ENCODE measurements at regions not wholly inside any gene's neighbourhood (a gene's known extent, or its start where the extent isn't known, plus 50 kb on each side); places are given as distances from the start of the nearest gene placed in this dataset.
A peak's percentile ranks its signal among the peaks of the same experiment; 100 is the strongest.
"Not testable (repeated sequence)": the region's sequence is repeated elsewhere in the genome, so short reads cannot be mapped to it uniquely, and the experiment has no call there.

DNA sequence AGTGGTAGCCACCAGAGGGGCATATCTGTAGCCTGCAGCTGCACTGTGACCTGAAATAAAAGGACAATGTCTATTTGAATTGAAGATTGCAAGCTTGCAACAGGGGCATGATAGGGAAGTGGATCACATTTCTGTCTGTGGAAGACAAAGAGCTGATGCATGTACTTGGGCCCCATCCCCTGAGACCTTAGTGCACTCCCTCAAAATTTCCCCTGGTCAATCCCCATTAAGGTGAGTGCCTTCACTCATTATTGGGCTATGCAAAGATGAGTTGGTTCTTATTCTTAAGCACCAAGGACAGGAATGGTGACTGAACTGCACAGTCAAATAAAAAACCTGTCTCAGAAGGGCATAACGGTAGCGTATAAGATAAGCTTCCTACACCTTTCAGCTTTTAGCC lies 273.1 kb upstream of the ARSJ start:
- no peak for DNase-seq

GRCh38 chr4:114257501-114257900 lies 278.1 kb upstream of the ARSJ start:
- no peak for DNase-seq

DNA sequence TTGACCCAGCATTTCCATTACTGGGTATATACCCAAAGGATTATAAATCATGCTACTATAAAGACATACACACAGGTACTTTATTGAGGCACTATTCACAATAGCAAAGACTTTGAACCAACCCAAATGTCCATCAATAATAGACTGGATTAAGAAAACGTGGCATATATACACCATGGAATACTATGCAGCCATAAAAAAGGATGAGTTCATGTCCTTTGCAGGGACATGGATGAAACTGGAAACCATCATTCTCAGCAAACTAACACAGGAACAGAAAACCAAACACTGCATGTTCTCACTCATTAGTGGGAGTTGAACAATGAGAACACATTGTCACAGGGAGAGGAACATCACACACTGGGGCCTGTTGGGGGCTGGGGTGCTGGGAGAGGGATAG lies 283.0 kb upstream of the ARSJ start:
- not testable (repeated sequence) for DNase-seq

DNA sequence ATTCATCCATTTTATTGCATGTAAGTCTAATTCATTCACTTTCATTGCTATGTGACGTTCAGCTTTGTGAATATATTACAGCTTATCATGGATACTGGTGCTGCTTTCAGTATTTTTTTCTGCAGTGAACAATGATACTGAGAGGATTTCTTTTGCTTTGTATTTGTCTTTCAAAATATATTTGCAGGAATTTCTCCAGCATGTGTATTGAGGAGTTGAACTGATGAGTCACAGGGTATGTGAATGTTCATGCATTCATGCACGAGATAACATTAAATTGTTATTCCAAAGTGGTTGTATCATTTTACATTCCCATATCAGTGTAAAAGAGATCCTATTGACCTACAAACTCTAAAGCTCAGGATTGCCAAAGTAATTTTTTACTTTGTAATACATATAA lies 283.8 kb upstream of the ARSJ start:
- DNase-seq = no peak

GRCh38 chr4:114264452-114264851 lies 285.0 kb upstream of the ARSJ start:
- no peak for DNase-seq

DNA sequence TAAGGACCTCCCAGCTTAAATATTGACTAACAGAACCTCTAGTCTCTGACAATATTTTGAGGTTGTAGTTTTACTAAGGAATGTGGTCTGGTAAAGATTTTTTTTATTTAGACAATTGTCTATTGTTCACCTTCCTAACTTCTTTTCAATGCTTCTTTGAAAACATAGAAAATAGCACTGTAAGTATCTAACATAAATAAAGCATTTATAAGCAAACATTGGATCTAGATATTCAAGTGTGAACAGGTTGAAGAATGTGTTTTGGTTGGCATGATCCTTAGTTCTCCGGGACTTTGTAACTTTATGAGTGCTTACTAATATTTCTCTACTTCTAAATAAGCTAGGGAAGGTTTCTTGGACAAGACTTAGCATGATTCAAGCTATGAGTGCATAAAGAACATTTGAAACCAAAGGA lies 285.4 kb upstream of the ARSJ start:
- no peak for DNase-seq

DNA sequence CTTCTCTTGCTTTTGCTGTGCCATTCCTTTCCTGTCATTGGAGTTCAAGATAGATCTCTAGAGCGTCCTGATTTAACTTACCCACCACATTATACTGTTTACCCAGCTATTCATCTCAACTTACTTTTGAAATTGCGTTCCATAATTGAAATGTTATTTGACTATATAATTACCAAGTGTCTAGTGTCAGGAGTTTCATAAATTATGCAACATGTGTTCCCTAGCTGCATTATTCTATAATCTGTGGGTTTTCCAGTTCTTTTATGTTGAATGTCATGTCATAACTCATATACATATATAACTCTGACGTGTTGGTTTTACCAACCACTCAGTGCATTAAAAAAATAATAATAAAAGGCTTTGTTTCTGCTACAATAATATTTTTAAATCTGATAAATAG lies 285.9 kb upstream of the ARSJ start:
- DNase-seq = no peak

DNA sequence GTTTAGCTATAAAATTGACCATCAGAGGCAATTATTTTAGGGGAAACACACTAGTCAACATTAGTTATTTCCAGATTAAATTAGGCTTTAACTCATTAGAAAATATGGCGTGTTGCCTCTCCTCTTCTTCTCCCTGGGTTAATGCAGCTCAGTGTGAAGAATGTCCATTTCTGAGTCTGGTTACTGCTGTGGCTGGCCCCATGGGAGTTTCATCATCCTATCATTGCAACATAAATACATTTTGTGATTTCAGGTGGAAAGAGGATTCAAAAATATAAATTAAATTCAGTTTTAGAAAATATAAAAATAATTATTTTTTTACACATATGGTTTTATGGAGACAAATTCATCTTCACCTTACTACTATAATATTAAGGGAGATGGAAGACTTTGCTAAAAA lies 288.5 kb upstream of the ARSJ start:
- no peak for DNase-seq

GRCh38 chr4:114271031-114271430 lies 291.6 kb upstream of the ARSJ start:
- DNase-seq = no peak

DNA sequence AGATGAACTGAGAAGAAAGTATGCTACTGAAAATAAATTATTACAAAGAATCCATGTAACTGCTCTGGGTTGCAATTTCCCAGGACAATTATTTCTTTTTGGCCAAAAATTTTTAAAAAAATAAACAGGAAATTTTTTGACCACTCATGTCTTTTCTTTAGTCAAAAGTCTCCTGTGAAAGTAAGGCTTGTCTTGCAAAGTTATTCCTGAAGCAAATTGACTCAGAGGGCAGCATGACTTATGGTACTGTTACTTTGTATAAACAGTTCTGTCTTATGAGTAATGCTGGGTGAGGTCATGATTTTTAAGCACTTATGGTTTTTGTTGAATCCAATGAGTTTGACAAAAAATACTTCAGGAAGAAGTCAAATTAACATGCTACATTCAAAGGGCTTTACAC lies 292.8 kb upstream of the ARSJ start:
- peak in 1 of 2 donors; percentile 8 for DNase-seq

DNA sequence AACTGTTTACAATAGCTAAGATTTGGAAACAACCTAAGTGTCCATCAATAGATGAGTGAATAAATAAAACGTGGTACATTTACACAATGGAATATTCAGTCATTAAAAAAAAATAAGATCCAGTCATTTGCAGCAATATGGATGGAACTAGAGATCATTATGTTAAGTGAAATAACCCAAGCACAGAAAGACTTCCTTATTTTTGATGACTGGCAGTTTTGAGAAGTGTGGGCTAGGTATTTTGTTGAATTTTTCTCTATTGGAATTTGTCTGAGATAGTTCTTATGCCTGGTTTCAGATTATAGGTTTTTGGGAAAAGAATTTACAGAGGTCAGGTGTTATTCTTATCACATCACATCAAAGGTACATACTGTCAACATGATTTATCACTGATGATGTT lies 293.8 kb upstream of the ARSJ start:
- no peak for DNase-seq

DNA sequence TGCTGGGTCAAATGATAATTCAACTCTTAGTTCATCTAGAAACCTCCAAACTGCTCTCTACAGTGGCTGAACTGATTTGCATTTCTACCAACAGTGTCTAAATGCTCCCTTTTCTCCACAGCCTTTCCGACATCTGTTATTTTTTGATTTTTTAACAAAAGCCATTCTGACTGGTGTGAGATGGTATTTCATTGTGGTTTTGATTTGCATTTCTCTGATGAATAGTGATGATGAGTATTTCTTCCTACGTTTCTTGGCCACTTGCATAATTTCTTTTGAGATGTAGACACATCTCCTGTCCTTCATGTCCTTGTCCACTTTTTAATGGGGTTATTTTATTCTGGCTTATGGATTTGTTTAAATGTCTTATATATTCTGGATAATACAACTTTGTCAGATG lies 298.2 kb upstream of the ARSJ start:
- no peak for DNase-seq

GRCh38 chr4:114279066-114279465 lies 299.6 kb upstream of the ARSJ start:
- no peak for DNase-seq

GRCh38 chr4:114279711-114280110 lies 300.3 kb upstream of the ARSJ start:
- DNase-seq = no peak

DNA sequence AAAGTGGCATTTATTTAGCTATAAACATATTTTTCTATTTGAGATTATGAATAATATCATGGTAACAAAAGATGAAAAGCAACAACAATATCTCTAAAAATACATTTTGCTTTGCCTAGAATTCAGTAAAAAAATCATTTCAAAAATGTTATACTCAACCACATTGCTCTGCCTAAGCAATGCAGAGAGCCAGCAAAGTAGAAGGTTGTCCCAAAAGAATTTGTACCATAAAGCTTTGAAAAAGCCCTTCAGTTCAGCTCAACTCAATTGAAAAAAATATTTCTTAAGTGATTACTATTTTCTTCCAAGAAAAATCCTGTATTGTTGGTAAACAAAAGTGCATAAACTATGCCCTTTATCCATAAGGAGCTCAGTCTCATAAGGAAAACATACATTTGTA lies 301.2 kb upstream of the ARSJ start:
- no peak for DNase-seq

DNA sequence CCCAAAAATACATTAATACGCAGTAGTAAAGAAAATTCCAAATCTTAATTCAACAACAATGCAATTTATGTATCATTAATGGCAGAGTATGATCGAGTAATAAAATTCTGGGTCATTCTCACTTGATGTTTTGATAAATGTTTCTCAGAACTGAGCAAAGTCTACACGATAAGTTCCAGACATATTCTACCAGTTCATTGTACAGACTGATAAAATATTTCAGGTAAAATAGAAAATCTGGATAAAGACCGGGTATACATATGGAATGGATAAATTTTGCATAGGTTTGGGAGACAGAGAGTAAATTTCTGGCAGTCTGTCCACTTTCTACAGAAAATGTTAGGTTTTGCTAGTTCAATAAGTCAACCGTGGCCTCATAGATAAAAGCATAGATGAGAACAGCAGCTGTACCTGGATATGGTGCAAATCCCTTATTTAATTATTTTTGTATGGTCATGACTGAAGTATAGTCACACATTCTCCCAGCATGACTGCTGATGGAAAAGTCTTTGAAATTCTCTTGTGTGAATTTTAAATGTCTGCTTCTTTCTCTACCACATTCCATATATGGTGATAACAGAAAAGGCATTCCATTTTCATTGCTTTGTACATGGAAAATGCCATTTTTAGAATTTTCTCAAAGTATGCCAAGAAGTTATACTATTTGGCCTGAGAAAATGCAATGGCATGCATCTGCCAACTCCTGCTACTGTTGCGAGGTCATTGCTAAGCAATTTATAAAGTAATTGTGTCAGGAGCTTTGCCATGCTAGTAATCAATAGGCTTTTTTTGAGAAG lies 301.9 kb upstream of the ARSJ start:
- DNase-seq = no peak

DNA sequence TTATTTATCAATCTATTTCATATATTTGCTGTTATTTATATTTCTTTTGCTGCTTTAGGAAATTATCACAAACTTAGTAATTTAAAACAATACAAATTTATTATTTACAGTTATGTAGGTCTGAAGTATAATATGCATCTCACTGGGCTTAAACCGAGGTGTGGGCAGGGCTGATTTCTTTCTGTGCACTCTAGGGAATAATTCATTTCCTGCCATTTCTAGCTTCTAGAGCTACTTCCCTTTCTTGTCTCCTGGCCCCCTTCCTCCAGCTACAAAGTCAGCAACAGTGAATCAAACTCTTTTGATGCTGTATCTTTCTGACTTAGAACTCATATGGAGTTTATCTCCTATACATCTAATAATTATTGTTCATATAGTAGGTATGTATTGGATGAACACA lies 303.5 kb upstream of the ARSJ start:
- DNase-seq = no peak

DNA sequence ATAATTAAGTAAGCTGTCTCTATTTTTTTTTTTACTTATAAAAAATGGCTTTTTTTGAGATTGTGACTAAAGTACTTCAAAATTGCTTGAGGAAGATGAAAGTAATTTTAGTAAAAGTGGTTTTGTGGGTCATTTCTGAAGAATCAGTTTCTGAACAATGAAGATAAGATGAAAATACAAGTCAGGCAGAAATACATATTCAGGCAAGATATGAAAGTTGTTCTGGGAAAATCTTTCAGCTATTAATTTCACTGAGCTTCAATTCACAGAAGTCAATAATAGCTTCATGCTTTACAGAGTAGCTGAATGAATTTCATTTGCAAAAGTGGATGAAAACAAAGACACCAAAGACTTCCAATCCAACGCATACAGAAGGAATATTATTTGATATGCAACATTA lies 305.2 kb upstream of the ARSJ start:
- DNase-seq = no peak

DNA sequence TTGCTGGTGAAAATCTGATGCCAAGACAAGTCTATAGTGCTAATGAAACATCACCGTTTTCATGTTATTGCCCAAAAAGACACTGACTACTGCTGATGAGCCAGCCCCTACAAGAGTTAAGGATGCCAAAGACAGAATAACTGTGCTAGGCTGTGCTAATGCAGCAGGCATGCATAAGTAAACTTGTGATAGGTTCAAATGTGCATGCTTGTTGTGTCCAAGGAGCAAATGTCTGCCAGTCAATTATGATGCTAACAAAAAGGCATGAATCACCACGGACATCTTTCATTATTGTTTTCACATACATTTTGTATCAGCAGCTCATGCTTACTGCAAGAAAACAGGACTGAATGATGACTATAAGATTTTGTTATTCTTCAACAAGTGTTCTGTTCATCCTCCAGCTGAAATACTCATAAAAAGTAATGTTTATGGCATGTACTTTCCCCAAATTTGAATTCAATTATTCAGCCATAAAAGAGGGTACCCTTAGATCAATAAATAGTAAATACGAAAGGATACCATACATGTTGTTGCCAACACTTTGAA lies 306.9 kb upstream of the ARSJ start:
- no peak for DNase-seq

DNA sequence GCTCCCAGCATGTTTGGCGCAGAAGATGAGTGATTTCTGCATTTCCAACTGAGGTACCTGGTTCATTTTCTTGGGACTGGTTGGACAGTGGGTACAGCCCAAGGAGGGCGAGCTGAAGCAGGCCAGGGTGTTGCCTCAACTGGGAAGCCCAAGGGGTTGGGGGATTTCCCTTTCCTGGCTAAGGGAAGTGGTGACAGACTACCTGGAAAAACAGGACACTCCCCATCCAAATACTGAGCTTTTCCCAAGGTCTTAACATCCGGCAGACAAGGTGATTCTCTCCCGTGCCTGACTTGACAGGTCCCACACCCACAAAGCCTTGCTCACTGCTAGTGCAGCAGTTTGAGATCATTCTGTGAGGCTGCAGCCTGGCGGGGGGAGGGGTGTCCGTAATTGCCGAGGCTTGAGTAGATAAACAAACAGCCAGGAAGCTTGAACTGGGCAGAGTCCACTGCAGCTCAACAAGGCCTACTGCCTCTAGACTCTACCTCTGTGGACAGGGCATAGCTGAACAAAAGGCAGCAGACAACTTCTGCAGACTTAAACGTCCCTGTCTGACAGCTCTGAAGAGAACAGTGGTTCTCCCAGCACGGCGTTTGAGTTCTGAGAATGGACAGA lies 307.7 kb upstream of the ARSJ start:
- DNase-seq = no peak

DNA sequence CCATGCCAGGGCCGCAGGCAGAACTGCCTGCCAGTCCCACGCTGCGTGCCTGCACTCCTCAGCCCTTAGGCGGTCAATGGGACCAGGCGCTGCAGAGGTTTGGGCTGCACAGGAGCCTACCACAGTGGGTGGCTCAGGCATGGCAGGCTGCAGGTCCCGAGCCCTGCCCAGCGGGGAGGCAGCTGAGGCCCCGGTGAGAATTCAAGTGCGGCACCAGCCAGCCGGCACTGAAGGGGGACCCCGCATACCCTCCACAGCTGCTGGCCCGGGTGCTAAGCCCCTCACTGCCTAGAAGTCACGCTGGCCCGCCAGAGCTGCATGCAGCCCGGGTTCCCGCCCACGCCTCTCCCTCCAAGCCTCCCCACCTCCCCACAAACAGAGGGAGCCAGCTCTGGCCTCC lies 302.5 kb upstream of the UGT8 start:
- DNase-seq = no peak

- DNase-seq = no peak
These were observed 296.1 kb upstream of the UGT8 start for GRCh38 chr4:114302472-114302871.

- DNase-seq = no peak
These were observed 294.6 kb upstream of the UGT8 start for GRCh38 chr4:114304046-114304445.

GRCh38 chr4:114304567-114304966 lies 294.0 kb upstream of the UGT8 start:
- no peak for DNase-seq

DNA sequence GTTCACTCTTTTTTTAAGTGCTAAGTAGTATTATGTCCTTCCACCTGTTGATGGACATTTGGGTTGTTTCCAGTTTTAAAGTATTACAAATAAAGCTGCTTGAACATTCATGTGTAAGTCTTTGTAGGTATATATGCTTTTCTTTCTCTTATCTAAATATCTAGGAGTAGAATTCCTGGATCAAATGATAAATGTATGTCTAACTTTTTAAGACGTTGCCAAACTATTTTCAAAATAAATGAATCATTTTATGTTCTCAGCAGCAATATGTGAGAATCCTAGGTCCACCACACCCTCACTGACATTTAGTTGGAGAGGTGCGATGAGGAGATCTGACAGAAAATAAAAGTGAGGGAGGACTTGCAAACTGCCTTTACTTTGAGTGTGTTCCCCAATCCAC lies 291.7 kb upstream of the UGT8 start:
- no peak for DNase-seq

All from inflammatory macrophage treated with lipopolysaccharide for 1 hour (primary cell).